HL-60 (cell line): ENCODE measurements at regions not wholly inside any gene's neighbourhood (a gene's known extent, or its start where the extent isn't known, plus 50 kb on each side); places are given as distances from the start of the nearest gene placed in this dataset.

Experiments
- CTCF ChIP-seq: IDR thresholded peaks from one replicate; pipeline ENCODE4 v1.5.1; 2011; ENCODE audit warnings: low read length, control low read depth, inconsistent platforms; ENCODE audit not compliant: insufficient read depth
- REST ChIP-seq: IDR thresholded peaks from 2 replicates; pipeline ENCODE4 v1.6.1; 2012; ENCODE audit warnings: low read depth; ENCODE audit not compliant: insufficient replicate concordance

- TF ChIP-seq CTCF (no peak), REST (no peak)
Observed at GRCh38 chr4:141294306-141294705, 73.6 kb downstream of the ZNF330 start.
